Stimulated activated naive CD8-positive, alpha-beta T cell treated with anti-CD3 and anti-CD28 coated beads, Interleukin-15, Interleukin-2, amounts not matched to agents 100 U/mL and 50 U/mL, for 24 hours (primary cell): ENCODE measurements at regions not wholly inside any gene's neighbourhood (a gene's known extent, or its start where the extent isn't known, plus 50 kb on each side); places are given as distances from the start of the nearest gene placed in this dataset.
"Not testable (repeated sequence)": the region's sequence is repeated elsewhere in the genome, so short reads cannot be mapped to it uniquely, and the experiment has no call there.

Experiments used
- ATAC-seq: fragments of 150-1000 bp; cut with Tn5 transposase; one replicate; pipeline ENCODE4 v1.10.0; 2021
- DNase-seq: peaks from one replicate; pipeline ENCODE4 v3.0.0; 2021

- ATAC-seq (no peak), DNase-seq (no peak)
Measured at GRCh38 chr2:14424478-14425390, 207.8 kb upstream of the LRATD1 start.

DNA sequence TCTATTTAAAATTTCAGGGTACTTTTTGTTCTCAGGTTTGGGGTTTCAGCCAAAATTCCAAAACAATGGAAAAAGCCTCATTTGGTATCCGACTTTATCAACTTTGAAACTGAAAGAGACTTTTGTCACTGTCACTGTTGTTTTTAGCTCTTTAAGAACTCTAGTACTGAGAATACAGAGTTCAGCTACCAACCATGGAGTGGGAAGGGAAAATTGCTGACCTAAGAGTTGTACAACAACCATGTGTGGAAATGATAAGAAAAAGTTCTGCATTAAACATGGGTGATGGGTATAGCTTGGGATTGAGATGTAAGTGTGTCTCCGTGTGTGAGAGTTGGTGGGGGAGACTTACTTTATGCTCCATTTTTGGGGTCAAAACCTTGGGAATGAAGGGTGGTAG is 206.6 kb upstream of the LRATD1 start:
- no peak for ATAC-seq
- DNase-seq, result no peak

DNA sequence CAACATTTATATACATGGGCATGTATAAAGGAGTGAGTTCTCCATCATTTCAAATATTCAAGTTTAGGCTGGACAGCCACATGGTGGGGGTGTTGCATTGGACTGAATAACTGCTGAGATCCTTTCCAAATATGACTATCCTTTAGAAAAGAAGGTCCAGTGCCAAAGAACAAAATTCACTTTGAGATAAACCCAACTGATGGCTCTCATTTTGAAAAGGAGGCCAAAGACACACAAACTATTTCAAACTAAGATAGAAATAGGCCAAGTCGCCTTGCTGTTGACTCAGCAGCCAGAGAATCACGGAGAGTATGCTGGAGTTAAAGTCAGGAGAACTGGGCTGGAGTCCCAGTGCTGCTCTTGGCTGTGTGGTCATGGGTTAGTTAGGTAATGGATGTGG is 204.5 kb upstream of the LRATD1 start:
- DNase-seq (no peak), ATAC-seq (no peak)

DNA sequence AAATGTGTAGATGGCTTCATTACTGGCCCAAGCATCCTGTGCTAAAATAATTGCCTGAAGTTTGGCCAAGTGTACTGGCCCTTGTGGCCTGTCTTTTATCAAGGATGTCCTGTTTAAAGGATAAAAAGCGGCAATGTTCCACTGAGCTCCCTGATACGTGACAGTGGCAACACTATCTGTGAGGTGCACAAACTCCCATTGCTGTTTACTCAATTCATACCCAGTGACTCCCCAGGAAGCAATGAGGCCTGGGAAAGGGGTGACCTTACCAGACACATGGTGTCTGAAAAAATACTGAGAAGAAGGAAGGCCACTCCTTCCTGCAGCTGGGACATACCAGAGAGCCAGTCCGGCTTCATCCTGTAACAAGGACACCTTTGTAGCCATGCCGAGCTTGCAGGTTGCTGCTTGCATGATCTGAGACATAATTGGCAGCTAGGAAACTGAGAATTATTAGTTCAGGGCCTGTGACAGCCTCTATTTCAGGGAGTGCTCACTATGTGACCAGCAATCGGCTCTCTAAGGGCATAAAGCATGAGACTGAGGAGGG is 198.5 kb upstream of the LRATD1 start:
- DNase-seq, result no peak
- ATAC-seq, result no peak

- ATAC-seq (no peak), DNase-seq (no peak)
Measured at GRCh38 chr2:14445670-14446069, 186.8 kb upstream of the LRATD1 start.

DNA sequence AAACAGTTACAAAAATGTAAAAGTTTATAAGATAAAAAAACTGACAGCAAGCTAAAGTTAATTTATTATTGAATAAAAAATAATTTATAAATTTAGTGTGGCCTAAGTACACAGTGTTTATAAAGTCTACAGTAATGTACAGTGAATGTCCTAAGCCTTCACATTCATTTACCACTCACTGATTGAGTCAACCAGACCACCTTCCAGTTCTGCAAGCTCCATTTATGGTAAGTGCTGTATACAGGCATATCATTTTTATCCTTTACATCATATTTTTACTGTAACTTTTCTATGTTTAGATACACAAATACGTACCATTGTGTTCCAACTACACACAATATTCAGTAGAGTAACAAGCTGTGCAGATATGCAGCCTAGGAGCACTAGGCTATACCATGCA is 184.2 kb upstream of the LRATD1 start:
- no peak for DNase-seq
- ATAC-seq, result no peak

GRCh38 chr2:14451312-14451711 is 181.2 kb upstream of the LRATD1 start:
- ATAC-seq, result no peak
- DNase-seq, result no peak

DNA sequence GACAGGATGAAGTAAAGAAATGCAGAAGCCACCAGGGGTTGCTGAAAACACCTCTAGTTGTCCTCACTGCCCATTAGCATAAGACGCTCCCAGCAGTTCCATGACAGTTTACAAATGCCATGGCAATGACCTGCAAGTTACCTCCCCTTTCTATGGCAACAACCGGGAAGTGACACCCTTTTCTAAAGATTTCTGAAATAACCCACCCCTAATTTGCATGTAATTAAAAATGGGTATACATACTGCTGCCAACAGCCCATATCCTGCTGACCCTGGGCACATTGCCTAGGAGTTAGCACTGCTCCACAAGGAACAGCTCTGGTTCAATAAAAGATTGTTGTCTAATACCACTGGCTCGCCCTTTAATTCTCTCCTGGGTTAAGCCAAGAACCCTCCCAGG is 178.3 kb upstream of the LRATD1 start:
- ATAC-seq (no peak), DNase-seq (no peak)

DNA sequence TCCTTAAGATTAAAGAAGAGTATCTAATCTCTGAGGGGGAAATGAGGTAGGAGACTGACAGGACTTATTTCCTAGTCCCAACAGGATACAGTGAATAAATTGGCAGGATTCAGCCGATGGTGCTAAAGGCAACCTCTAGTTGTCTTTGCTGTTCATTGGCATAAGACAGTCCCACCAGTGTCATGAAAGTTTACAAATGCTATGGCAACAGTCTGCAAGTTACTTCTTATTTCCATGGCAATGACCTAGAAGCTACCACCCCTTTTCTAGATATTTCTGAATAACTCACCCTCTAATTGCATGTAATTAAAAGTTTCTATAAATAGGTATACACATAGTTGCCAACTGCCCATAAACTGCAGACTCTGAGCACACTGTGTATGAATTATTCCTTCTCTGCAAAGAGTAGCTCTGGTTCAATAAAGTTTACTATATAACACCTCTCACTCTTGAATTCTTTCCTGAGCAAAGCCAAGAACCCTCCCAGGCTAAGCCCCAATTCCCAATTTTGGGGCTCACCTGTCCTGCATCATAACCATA is 172.7 kb upstream of the LRATD1 start:
- DNase-seq, result no peak
- ATAC-seq, result no peak

- ATAC-seq, result no peak
- DNase-seq, result no peak
Measured at GRCh38 chr2:14475994-14476393, 156.5 kb upstream of the LRATD1 start.

- no peak for DNase-seq
- no peak for ATAC-seq
Measured at GRCh38 chr2:14479486-14479885, 153.0 kb upstream of the LRATD1 start.

DNA sequence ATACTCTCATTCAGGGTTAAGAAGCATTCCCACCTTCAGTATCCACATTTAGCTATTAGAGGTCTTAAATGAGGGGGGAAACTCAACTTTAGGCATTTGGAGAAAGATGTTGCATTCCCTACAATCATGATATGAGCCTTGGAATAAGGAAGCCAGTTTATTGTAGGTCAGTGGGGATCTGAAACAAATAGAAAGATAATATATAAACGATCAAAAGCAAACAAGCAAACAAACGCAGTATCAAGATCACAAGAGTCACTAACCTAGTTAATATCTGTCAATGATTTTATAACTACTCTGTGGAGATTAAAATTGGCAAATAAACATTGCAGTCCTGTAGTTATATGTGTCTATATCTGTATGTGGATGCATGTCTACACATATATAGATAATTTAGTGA is 152.4 kb upstream of the LRATD1 start:
- DNase-seq (no peak), ATAC-seq (no peak)

GRCh38 chr2:14480906-14481305 is 151.6 kb upstream of the LRATD1 start:
- DNase-seq (no peak), ATAC-seq (no peak)

DNA sequence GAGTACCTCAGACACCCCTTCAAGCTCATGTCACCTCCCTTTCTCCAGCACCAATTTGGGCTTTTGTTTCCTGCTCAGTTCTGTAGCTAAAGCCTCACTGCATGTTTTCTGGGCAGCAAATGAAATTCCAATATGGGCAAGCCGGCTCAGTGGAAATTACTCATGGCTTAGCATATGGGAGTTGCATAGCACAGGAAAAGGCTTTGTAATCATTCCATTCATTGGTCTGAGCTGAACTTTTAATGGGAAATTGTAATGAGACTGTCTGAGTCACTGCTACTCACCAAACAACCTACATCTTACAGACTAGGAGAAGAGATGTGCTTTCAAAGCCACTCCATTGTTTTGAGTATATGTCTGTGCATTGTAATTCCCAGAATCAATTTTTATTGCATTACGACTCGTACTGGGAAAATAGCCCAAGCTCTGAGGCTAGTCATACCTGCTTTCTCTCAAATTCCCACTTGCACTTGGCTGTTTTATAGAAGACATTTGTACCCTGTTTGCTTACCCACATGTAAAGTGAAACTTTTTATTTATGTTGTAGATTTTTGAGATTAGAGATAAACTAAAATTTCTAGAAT is 139.5 kb upstream of the LRATD1 start:
- ATAC-seq, result no peak
- DNase-seq, result no peak

DNA sequence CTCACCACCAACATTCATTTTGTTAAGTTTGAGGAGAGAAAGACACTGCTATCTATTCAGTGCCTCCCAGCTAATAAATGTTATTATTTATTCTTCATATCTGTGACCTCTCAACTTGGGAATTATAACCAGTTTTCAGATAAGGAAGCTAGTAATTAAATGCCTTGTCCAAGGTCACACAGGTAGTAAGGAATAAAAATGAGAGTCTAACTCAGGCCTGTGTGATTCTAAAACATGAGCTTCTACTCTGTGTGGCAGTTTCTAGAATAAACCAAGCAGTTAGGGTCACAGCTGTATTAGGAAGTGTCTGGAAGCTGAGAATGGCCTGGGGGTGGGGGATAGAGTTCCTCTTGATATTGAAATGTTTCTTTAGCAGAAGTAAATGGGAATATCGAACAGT is 137.8 kb upstream of the LRATD1 start:
- DNase-seq (no peak), ATAC-seq (no peak)

- no peak for DNase-seq
- ATAC-seq, result no peak
Measured at GRCh38 chr2:14501061-14501460, 131.5 kb upstream of the LRATD1 start.

DNA sequence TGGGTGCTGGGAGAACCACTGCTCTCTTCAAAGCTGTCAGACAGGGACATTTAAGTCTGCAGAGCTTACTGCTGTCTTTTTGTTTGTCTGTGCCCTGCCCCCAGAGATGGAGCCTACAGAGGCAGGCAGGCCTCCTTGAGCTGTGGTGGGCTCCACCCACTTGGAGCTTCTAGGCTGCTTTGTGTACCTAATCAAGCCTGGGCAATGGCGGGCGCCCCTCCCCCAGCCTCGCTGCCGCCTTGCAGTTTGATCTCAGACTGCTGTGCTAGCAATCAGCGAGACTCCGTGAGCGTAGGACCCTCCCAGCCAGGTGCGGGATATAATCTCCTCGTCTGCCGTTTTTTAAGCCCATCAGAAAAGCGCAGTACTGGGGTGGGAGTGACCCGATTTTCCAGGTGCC is 125.6 kb upstream of the LRATD1 start:
- ATAC-seq, result not testable (repeated sequence)

DNA sequence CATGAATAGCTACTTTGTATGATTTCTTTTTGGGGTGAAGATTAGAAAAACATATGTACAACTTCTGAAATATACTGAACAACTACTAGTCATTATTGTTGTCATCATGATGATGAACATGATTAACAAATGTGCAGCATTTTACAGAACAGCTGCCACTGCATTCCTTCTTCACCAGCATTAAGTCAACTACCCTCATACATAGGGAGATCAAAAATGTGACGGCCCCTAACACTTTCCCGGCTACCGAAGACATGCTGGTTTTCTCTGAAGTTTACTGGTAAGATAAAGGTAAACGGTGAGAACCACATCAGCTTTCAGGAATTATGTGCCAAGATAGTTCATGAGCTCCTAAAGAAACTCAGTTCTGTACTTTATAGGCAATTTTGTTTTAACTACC is 121.0 kb upstream of the LRATD1 start:
- ATAC-seq (no peak), DNase-seq (no peak)

More for the DNA sequence above, 125.6 kb upstream of the LRATD1 start:
- DNase-seq, result not testable (repeated sequence)

DNA sequence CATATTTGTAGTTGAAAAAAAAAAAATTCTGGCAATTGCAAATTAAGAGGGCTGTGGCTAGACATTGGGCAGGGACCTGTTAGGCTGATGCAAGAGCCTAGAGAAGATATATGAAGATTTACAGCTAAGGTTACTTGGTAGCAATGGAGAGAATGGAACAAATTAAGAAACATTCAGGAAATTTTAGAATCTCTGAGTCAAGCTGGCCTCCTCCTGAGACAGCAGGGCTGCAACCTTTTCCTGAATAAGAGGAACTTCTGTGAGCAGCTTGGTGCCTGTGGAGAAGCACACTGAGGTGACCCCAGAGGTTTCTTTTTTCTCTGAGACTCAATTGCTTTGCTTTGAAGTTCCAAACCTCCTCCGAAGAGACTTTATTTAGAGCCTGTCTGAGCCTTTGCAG is 118.6 kb upstream of the LRATD1 start:
- no peak for ATAC-seq
- no peak for DNase-seq

- ATAC-seq, result no peak
- DNase-seq, result no peak
Measured at GRCh38 chr2:14516844-14517243, 115.7 kb upstream of the LRATD1 start.

GRCh38 chr2:14517731-14518130 is 114.8 kb upstream of the LRATD1 start:
- ATAC-seq (no peak), DNase-seq (no peak)

GRCh38 chr2:14520385-14520945 is 112.1 kb upstream of the LRATD1 start:
- DNase-seq, result no peak

More at GRCh38 chr2:14520385-14520945, 112.1 kb upstream of the LRATD1 start:
- ATAC-seq, result no peak
